ENCODE measurements at regions not wholly inside any gene's neighbourhood (a gene's known extent, or its start where the extent isn't known, plus 50 kb on each side); places are given as distances from the start of the nearest gene placed in this dataset.

DNA sequence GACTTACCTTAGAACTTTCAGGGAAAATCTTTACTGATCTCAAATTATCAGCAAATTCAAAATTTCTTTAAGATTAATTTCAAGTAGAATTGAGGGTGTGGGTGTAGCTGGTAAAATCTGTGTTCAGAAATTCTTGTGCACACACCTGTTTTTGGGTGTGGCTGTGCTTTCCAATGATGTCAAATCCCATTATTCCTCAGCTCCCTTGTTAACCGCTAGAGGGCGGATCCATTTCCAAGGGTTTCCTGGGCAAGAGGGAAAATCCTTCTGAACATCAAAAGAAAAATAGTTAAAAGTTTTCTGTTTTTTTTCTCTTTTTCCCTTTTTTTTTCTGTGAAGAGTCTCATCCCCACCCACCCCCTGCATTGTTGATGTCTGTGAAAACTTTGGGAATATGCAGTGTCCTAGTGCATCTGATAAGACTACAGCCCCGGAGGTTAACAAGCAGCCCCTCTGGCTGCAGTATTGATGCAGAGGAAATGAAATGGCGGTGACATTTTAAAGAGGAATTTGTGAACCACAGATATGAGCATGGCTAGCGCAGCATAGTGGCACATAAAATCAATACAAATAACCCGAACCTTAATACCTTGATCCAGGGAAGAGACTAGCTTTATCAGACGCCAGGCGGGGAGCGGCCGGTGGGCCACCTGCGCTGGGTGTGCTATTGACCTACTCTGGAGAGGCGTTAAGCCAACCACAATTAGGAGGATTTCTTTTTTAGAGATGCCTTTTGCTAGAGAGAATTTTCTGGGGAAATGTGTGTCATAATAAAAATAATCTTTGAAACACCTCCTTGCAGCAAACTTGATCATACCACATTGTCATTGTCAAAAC lies 130.9 kb downstream of the FOXA2 start:
- Histone ChIP-seq H4K20me1 (ENCODE audit: low read length) (no peaks in the 10 kb centered on the region), H3K27ac (ENCODE audit: low read length) (no peak overlapping the region), H3K79me2 (ENCODE audit: low read length) (no peaks in the 10 kb centered on the region), H3K4me1 (ENCODE audit: insufficient read depth, low read length) (peaks cover 8% of the 10 kb centered on the region; the same call in 1 of the 2 replicates), H3K9me3 (ENCODE audit: low read length) (no peaks in the 10 kb centered on the region), H3K9ac (ENCODE audit: low read length) (no peak overlapping the region), H2AFZ (ENCODE audit: low read length) (no peak overlapping the region), H3K27me3 (ENCODE audit: low read length) (no peaks in the 10 kb centered on the region), H3K36me3 (ENCODE audit: low read depth, low read length) (no peaks in the 10 kb centered on the region), H3K4me2 (ENCODE audit: low read length) (no peak overlapping the region), H3K4me3 (ENCODE audit: low read length) (no peak overlapping the region), H3K9me2 (replicated peaks; ENCODE audit: low read length) (no peaks in the 10 kb centered on the region), H3F3A (ENCODE audit: low read length, unreplicated experiment) (no peaks in the 10 kb centered on the region)
- ChIA-PET POLR2A (ENCODE audit: unreplicated experiment) (no interaction called here), CTCF (interaction anchor here (0.5 to 1.2 kb wide), 18 partner anchors 10 to 950 kb away, joined by 3 to 8 read pairs (median 4); no protein-coding TSS in a partner anchor)
- no TSS peak for BruUV-seq (replicated peaks)
- intact Hi-C loops (cut with micrococcal nuclease): loop anchor here (2.0 to 5.0 kb wide), 4 partner anchors 67 to 231 kb away; no protein-coding TSS in a partner anchor
- TF ChIP-seq, protein P1, sequence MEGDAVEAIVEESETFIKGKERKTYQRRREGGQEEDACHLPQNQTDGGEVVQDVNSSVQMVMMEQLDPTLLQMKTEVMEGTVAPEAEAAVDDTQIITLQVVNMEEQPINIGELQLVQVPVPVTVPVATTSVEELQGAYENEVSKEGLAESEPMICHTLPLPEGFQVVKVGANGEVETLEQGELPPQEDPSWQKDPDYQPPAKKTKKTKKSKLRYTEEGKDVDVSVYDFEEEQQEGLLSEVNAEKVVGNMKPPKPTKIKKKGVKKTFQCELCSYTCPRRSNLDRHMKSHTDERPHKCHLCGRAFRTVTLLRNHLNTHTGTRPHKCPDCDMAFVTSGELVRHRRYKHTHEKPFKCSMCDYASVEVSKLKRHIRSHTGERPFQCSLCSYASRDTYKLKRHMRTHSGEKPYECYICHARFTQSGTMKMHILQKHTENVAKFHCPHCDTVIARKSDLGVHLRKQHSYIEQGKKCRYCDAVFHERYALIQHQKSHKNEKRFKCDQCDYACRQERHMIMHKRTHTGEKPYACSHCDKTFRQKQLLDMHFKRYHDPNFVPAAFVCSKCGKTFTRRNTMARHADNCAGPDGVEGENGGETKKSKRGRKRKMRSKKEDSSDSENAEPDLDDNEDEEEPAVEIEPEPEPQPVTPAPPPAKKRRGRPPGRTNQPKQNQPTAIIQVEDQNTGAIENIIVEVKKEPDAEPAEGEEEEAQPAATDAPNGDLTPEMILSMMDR (conservative IDR thresholded peaks at IDR 0.05; ENCODE audit: low read depth, low read length): peak; percentile 94
- no peak for TF ChIP-seq EZH2phosphoT487 (IDR thresholded peaks at IDR 0.05; ENCODE audit: borderline replicate concordance, low read length)
- DNase-seq (peak; percentile 78), ATAC-seq (peak; percentile 39; the same call in 1 of the 2 replicates)

DNA sequence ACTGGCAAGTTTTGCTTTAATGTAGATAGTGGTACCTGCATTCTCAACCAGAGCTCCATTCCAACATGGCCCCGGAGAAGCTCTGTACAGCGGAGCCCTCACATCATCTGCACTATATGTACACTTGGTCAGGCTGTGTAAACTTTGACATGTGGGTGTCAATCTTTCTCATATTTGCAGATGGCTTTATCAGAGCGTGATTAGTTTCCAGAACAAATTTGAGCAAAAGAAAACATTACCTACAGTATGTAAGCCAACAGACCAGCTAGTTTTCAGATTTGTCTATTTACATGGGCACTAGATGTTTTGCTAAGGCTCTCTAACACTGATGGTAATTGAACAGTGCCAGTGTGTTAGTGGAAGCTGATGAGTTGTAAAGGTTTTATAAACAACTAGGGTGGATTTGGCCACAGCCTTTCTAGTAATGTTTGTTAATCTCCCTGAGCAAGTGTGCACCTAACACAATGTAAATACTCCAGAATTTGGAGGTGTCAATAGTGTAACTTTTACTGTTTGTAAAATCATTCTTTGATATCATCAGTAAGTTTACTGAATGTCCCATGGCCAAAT lies 131.8 kb downstream of the FOXA2 start:
- no TSS peak for BruUV-seq (replicated peaks)
- H3K4me2 ChIP-seq (ENCODE audit: low read length): no peak overlapping the region
- H3K9me2 ChIP-seq (replicated peaks; ENCODE audit: low read length): no peaks in the 10 kb centered on the region
- H3K36me3 ChIP-seq (ENCODE audit: low read depth, low read length): no peaks in the 10 kb centered on the region
- ATAC-seq (no peak), DNase-seq (no peak)
- no peak overlapping the region for H3K27ac ChIP-seq (ENCODE audit: low read length)
- H3K27me3 ChIP-seq (ENCODE audit: low read length): no peaks in the 10 kb centered on the region
- TF ChIP-seq EZH2phosphoT487 (IDR thresholded peaks at IDR 0.05; ENCODE audit: borderline replicate concordance, low read length): no peak
- TF ChIP-seq, protein P1 (conservative IDR thresholded peaks at IDR 0.05; ENCODE audit: low read depth, low read length): no peak
- TF ChIP-seq EZH2 (IDR thresholded peaks at IDR 0.05; ENCODE audit: low read length, unreplicated experiment): no peak
- H4K20me1 ChIP-seq (ENCODE audit: low read length): no peaks in the 10 kb centered on the region
- H3K9me3 ChIP-seq (ENCODE audit: low read length): no peaks in the 10 kb centered on the region
- no peaks in the 10 kb centered on the region for H3K79me2 ChIP-seq (ENCODE audit: low read length)
- H2AFZ ChIP-seq (ENCODE audit: low read length): no peak overlapping the region
- H3K4me3 ChIP-seq (ENCODE audit: low read length): no peak overlapping the region
- peaks cover 11% of the 10 kb centered on the region for H3K4me1 ChIP-seq (ENCODE audit: insufficient read depth, low read length)
- CTCF ChIA-PET: interaction anchor here (0.5 to 1.2 kb wide), 18 partner anchors 10 to 951 kb away, joined by 3 to 8 read pairs (median 4); no protein-coding TSS in a partner anchor
- no peak overlapping the region for H3K9ac ChIP-seq (ENCODE audit: low read length)
- intact Hi-C loops (cut with micrococcal nuclease): loop anchor here (2.0 to 5.0 kb wide), 4 partner anchors 66 to 232 kb away; no protein-coding TSS in a partner anchor
- no peaks in the 10 kb centered on the region for H3F3A ChIP-seq (ENCODE audit: low read length, unreplicated experiment)
- POLR2A ChIA-PET (ENCODE audit: unreplicated experiment): no interaction called here

All from PC-3 (cell line).